Calu3 (cell line): ENCODE measurements at regions not wholly inside any gene's neighbourhood (a gene's known extent, or its start where the extent isn't known, plus 50 kb on each side); places are given as distances from the start of the nearest gene placed in this dataset.

Source experiments
- BruUV-seq: library from RNA; stranded (reverse); fragments of 400-500 nt; replicated peaks from 2 replicates; lab custom pipeline; 2021; lab: Mats Ljungman, UMichigan
- CTCF ChIA-PET: fragments of 300-600 bp; sonication (Branson Sonifier 250); formaldehyde crosslinking; loops from one replicate; lab custom pipeline; 2022; ENCODE audit warnings: antibody characterized with exemption; lab: Charles Lee
- DNase-seq: peaks from one replicate; pipeline ENCODE4 v3.0.0; 2022
- H3K27ac Mint-ChIP-seq: one replicate; pipeline ENCODE4 v1.8.0; 2022; ENCODE audit warnings: mixed read lengths; ENCODE audit not compliant: unreplicated experiment
- H3K27me3 Mint-ChIP-seq: one replicate; pipeline ENCODE4 v1.8.0; 2022; ENCODE audit warnings: mixed read lengths; ENCODE audit not compliant: unreplicated experiment
- H3K36me3 Mint-ChIP-seq: one replicate; pipeline ENCODE4 v1.8.0; 2022; ENCODE audit warnings: mild to moderate bottlenecking, moderate library complexity, mixed read lengths; ENCODE audit not compliant: insufficient read depth, unreplicated experiment
- H3K4me1 Mint-ChIP-seq: one replicate; pipeline ENCODE4 v1.8.0; 2022; ENCODE audit warnings: mild to moderate bottlenecking, low read depth, mixed read lengths; ENCODE audit not compliant: unreplicated experiment
- H3K4me3 Mint-ChIP-seq: one replicate; pipeline ENCODE4 v1.8.0; 2022; ENCODE audit warnings: mild to moderate bottlenecking, low read depth, moderate library complexity, mixed read lengths; ENCODE audit not compliant: unreplicated experiment
- H3K9me3 Mint-ChIP-seq: one replicate; pipeline ENCODE4 v1.8.0; 2022; ENCODE audit warnings: low read depth, mixed read lengths; ENCODE audit not compliant: unreplicated experiment
- CTCF ChIP-seq: fragments of 200-600 bp; IDR thresholded peaks from one replicate; pipeline ENCODE4 v1.8.0; 2022; ENCODE audit warnings: antibody characterized with exemption; ENCODE audit not compliant: unreplicated experiment
- intact Hi-C: fragments of 100-400 bp; cut with micrococcal nuclease; formaldehyde crosslinking; loops from one replicate; pipeline ENCODE4 v1.10.0; 2022; ENCODE audit not compliant: unreplicated experiment

- no peaks in the 10 kb centered on the region for H3K36me3 Mint-ChIP-seq
- no peaks in the 10 kb centered on the region for H3K4me1 Mint-ChIP-seq
- no peak overlapping the region for H3K27ac Mint-ChIP-seq
- DNase-seq: no peak
- H3K4me3 Mint-ChIP-seq: no peak overlapping the region
- no TSS peak for BruUV-seq
- no peaks in the 10 kb centered on the region for H3K27me3 Mint-ChIP-seq
- TF ChIP-seq CTCF: no peak
- intact Hi-C loops: no loop called here
- no peaks in the 10 kb centered on the region for H3K9me3 Mint-ChIP-seq
- CTCF ChIA-PET: no interaction called here
Observed at GRCh38 chr7:9082203-9082602, 648.8 kb downstream of the NXPH1 start.

- no peak for DNase-seq
- no peaks in the 10 kb centered on the region for H3K4me1 Mint-ChIP-seq
- no peaks in the 10 kb centered on the region for H3K36me3 Mint-ChIP-seq
- intact Hi-C loops: no loop called here
- H3K4me3 Mint-ChIP-seq: no peak overlapping the region
- H3K9me3 Mint-ChIP-seq: no peaks in the 10 kb centered on the region
- CTCF ChIA-PET: interaction anchor here (0.6 kb wide), 1 partner anchor 895 kb away, joined by 3 read pairs; no protein-coding TSS in a partner anchor
- H3K27ac Mint-ChIP-seq: no peak overlapping the region
- H3K27me3 Mint-ChIP-seq: no peaks in the 10 kb centered on the region
- TF ChIP-seq CTCF: no peak
- BruUV-seq: no TSS peak
Observed at GRCh38 chr7:9083837-9084236, 650.4 kb downstream of the NXPH1 start.

GRCh38 chr7:9091282-9091681 is 657.9 kb downstream of the NXPH1 start:
- no peak for TF ChIP-seq CTCF
- Mint-ChIP-seq H3K27ac (no peak overlapping the region), H3K27me3 (no peaks in the 10 kb centered on the region), H3K9me3 (peaks cover 21% of the 10 kb centered on the region), H3K4me3 (no peak overlapping the region), H3K4me1 (peaks cover 9% of the 10 kb centered on the region), H3K36me3 (no peaks in the 10 kb centered on the region)
- no peak for DNase-seq
- CTCF ChIA-PET: no interaction called here
- intact Hi-C loops: no loop called here
- BruUV-seq: no TSS peak

GRCh38 chr7:9097565-9098060 is 664.2 kb downstream of the NXPH1 start:
- Mint-ChIP-seq H3K9me3 (peaks cover 9% of the 10 kb centered on the region), H3K4me1 (peaks cover 28% of the 10 kb centered on the region)

More at GRCh38 chr7:9097565-9098060, 664.2 kb downstream of the NXPH1 start:
- intact Hi-C loops: no loop called here
- no peak for DNase-seq
- TF ChIP-seq CTCF: no peak
- Mint-ChIP-seq H3K36me3 (no peaks in the 10 kb centered on the region), H3K4me3 (no peak overlapping the region), H3K27ac (no peak overlapping the region), H3K27me3 (no peaks in the 10 kb centered on the region)
- BruUV-seq: no TSS peak
- CTCF ChIA-PET: no interaction called here
